ENCODE measurements at regions not wholly inside any gene's neighbourhood (a gene's known extent, or its start where the extent isn't known, plus 50 kb on each side); places are given as distances from the start of the nearest gene placed in this dataset.

DNA sequence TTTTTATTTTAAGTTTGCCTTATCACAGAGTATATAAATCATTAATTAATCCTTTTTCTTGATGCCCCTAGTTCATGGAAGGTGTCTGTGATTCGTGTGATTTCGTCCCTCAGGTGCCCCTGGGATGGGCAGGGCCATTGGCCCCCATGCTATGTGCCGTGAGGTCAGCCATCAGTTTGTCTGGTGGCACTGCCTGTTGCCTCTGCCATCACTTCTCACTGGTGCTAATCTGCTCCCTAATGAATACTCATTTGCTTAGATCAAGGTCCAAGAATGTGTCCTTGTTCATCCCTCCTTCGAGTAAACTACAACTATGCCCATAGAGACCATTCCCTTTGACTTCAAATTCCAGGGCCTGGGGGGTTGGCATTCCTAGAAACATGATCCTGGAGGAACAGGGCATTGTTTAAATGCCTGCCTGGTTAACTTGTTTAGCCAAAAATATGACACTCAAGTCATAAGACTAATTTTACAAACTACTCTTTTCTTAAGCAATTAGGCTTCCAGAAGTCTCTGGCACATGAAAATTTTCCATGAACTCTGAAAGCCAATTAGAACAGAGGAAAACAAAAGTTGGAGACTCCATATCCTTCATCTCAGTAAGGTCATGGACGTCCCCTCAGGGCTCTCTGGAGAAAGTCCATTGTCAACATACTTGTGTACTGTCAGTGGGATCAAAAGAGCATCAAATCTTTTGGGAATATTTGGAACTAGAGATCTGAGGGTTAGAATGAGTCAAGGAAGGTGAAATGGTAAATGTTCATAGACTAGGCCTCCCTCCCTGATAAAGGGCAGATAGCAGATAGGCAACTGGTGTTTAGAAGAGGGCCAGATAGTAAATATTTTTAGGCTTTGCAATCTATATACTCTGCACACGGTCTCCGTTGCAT, 90.9 kb upstream of the PLXNC1 start:
- Histone ChIP-seq H3K27ac (ENCODE audit: low read length) (no peak overlapping the region), H3K27me3 (replicated peaks in 1 of 2; ENCODE audit: control insufficient read depth in 2 of 2, extremely low read depth in 1 of 2, insufficient read depth in 2 of 2, low read length in 1 of 2) (no peaks in the 10 kb centered on the region), H3K4me3 (ENCODE audit: control insufficient read depth in 1 of 2, extremely low read depth in 1 of 2, low read length in 1 of 2) (no peak overlapping the region), H3K36me3 (ENCODE audit: control insufficient read depth in 2 of 2, extremely low read depth in 1 of 2, insufficient read depth in 1 of 2, low read length in 1 of 2) (no peaks in the 10 kb centered on the region), H3K9me3 (no peaks in the 10 kb centered on the region), H3K4me1 (ENCODE audit: control insufficient read depth in 1 of 2, extremely low read depth in 1 of 2, insufficient read depth in 2 of 2, low read length in 2 of 2) (no peaks in the 10 kb centered on the region)
- Mint-ChIP-seq H3K27me3 (peaks cover 0 to 3% of the 10 kb centered on the region in 2 donors), H3K4me3 (no peak overlapping the region), H3K27ac (no peak overlapping the region), H3K36me3 (no peaks in the 10 kb centered on the region), H3K9me3 (peaks cover 0 to 8% (median 0%) of the 10 kb centered on the region in 3 donors), H3K4me1 (no peaks in the 10 kb centered on the region)
- POLR2A ChIA-PET = interaction anchor here (0.6 kb wide), 2 partner anchors 165 to 381 kb away, joined by 3 to 4 read pairs; partner anchors contain the start of gene CRADD (in 1 of the 2)
- 56% methylated on average over 3 of the region's 7 CpGs for WGBS (ENCODE audit: insufficient coverage)
- CTCF ChIA-PET = no interaction called here
- no peak for ATAC-seq (replicated peaks in 1 of 4)
- no peak for DNase-seq

- WGBS (ENCODE audit: insufficient coverage) = 100% methylated on average over 2 of the region's 5 CpGs
- H3K27ac ChIP-seq (ENCODE audit: low read length) = no peak overlapping the region
- POLR2A ChIA-PET = no interaction called here
- Mint-ChIP-seq H3K9me3 (no peaks in the 10 kb centered on the region), H3K4me3 (no peak overlapping the region), H3K4me1 (no peaks in the 10 kb centered on the region), H3K27ac (no peak overlapping the region), H3K27me3 (peaks cover 0 to 3% of the 10 kb centered on the region in 2 donors), H3K36me3 (no peaks in the 10 kb centered on the region)
- no peaks in the 10 kb centered on the region for H3K9me3 ChIP-seq
- DNase-seq (no peak), ATAC-seq (replicated peaks in 1 of 4) (no peak)
- no peaks in the 10 kb centered on the region for H3K4me1 ChIP-seq (ENCODE audit: control insufficient read depth in 1 of 2, extremely low read depth in 1 of 2, insufficient read depth in 2 of 2, low read length in 2 of 2)
- H3K36me3 ChIP-seq (ENCODE audit: control insufficient read depth in 2 of 2, extremely low read depth in 1 of 2, insufficient read depth in 1 of 2, low read length in 1 of 2) = no peaks in the 10 kb centered on the region
- no peak overlapping the region for H3K4me3 ChIP-seq (ENCODE audit: control insufficient read depth in 1 of 2, extremely low read depth in 1 of 2, low read length in 1 of 2)
- CTCF ChIA-PET = interaction anchor here in 1 of 2 donors (0.6 kb wide), 1 partner anchor 357 kb away, joined by 3 read pairs; no protein-coding TSS in a partner anchor
- peaks cover 0 to 2% of the 10 kb centered on the region in 2 experiments for H3K27me3 ChIP-seq (replicated peaks in 1 of 2; ENCODE audit: control insufficient read depth in 2 of 2, extremely low read depth in 1 of 2, insufficient read depth in 2 of 2, low read length in 1 of 2)
Measured at GRCh38 chr12:94059394-94060368, 88.7 kb upstream of the PLXNC1 start.

DNA sequence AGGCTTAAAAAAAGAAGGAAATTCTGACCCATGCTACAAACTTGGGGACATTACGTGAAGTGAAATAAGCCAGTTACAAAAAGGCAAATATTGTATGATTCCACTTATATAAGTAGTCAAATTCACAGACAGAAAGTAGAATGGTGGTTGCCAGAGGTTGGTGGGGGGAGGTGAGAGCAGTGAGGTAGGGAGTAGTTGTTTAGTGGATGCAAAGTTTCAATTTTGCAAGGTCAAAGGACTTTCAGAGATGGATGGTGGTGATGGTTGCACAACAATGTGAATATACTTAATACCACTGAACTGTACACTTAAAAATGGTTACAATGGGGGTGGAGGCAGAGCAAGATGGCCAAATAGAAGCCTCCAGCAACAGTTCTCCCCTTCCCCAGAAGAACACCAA, 86.2 kb upstream of the PLXNC1 start:
- Histone ChIP-seq H3K27ac (ENCODE audit: low read length) (no peak overlapping the region), H3K36me3 (ENCODE audit: control insufficient read depth in 2 of 2, extremely low read depth in 1 of 2, insufficient read depth in 1 of 2, low read length in 1 of 2) (no peaks in the 10 kb centered on the region), H3K4me1 (ENCODE audit: control insufficient read depth in 1 of 2, extremely low read depth in 1 of 2, insufficient read depth in 2 of 2, low read length in 2 of 2) (no peaks in the 10 kb centered on the region), H3K9me3 (no peaks in the 10 kb centered on the region), H3K4me3 (ENCODE audit: control insufficient read depth in 1 of 2, extremely low read depth in 1 of 2, low read length in 1 of 2) (no peak overlapping the region), H3K27me3 (replicated peaks in 1 of 2; ENCODE audit: control insufficient read depth in 2 of 2, extremely low read depth in 1 of 2, insufficient read depth in 2 of 2, low read length in 1 of 2) (peaks cover 0 to 2% of the 10 kb centered on the region in 2 experiments)
- no peak for DNase-seq
- Mint-ChIP-seq H3K4me3 (no peak overlapping the region), H3K27me3 (peaks cover 0 to 4% of the 10 kb centered on the region in 2 donors), H3K27ac (no peak overlapping the region), H3K9me3 (no peaks in the 10 kb centered on the region), H3K36me3 (no peaks in the 10 kb centered on the region), H3K4me1 (no peaks in the 10 kb centered on the region)
- POLR2A ChIA-PET = no interaction called here
- ATAC-seq (replicated peaks in 1 of 4) = no peak
- CTCF ChIA-PET = interaction anchor here in 1 of 2 donors (0.5 kb wide), 1 partner anchor 128 kb away, joined by 4 read pairs; no protein-coding TSS in a partner anchor
- no CpG with 5 or more reads among the region's 1 CpG for WGBS (ENCODE audit: insufficient coverage)

DNA sequence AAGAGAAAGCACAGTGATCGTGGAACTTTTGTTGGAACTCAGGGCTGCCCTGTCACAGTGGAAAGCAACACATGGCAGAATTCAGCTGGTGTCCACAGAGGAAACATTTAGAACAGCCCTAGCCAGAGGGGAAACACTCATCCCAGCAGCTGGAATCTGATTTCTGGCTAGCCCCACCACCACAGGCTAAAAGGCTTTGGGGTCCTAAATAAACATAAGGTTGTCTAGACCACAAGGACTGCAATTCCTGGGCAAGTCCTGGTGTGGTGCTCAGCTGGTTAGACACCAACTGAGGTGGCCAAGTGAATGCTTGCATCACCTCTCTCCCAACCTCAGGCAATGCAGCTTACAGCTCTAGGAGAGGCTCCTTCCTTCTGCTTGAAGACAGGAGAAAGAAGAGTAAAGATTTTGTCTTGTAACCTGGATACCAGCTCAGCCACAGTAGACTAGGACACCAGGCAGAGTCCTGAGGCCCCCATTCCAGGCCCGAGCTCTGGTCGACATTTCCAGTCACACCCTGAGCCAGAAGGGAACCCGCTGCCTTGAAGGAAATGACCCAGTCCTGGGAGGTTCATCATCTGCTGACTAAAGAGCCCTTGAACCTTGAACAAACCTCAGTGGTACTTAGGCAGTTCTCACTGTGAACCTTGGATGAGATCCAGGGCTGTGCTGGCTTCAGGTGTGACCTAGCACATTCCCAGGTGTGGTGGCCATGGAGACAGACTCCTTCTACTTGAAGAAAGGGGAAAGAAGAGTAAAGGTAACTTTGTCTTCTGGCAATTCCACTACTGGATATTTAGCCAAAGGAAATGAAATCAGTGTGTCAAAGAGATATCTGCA, 85.4 kb upstream of the PLXNC1 start:
- H3K27me3 ChIP-seq (replicated peaks in 1 of 2; ENCODE audit: control insufficient read depth in 2 of 2, extremely low read depth in 1 of 2, insufficient read depth in 2 of 2, low read length in 1 of 2) = peaks cover 0 to 2% of the 10 kb centered on the region in 2 experiments
- DNase-seq (no peak), ATAC-seq (replicated peaks in 1 of 4) (no peak)
- no peak overlapping the region for H3K4me3 Mint-ChIP-seq
- no peak overlapping the region for H3K27ac Mint-ChIP-seq
- H3K27ac ChIP-seq (ENCODE audit: low read length) = no peak overlapping the region
- ChIA-PET POLR2A (no interaction called here), CTCF (interaction anchor here in 1 of 2 donors (0.5 kb wide), 1 partner anchor 129 kb away, joined by 4 read pairs; no protein-coding TSS in a partner anchor)
- H3K9me3 ChIP-seq = no peaks in the 10 kb centered on the region
- H3K4me1 Mint-ChIP-seq = no peaks in the 10 kb centered on the region
- WGBS (ENCODE audit: insufficient coverage) = 82% methylated on average over 4 of the region's 4 CpGs
- H3K4me3 ChIP-seq (ENCODE audit: control insufficient read depth in 1 of 2, extremely low read depth in 1 of 2, low read length in 1 of 2) = no peak overlapping the region
- H3K36me3 Mint-ChIP-seq = no peaks in the 10 kb centered on the region
- H3K27me3 Mint-ChIP-seq = peaks cover 0 to 4% of the 10 kb centered on the region in 2 donors
- no peaks in the 10 kb centered on the region for H3K36me3 ChIP-seq (ENCODE audit: control insufficient read depth in 2 of 2, extremely low read depth in 1 of 2, insufficient read depth in 1 of 2, low read length in 1 of 2)
- H3K9me3 Mint-ChIP-seq = no peaks in the 10 kb centered on the region
- H3K4me1 ChIP-seq (ENCODE audit: control insufficient read depth in 1 of 2, extremely low read depth in 1 of 2, insufficient read depth in 2 of 2, low read length in 2 of 2) = no peaks in the 10 kb centered on the region

- DNase-seq = no peak
- Histone ChIP-seq H3K36me3 (ENCODE audit: control insufficient read depth in 2 of 2, extremely low read depth in 1 of 2, insufficient read depth in 1 of 2, low read length in 1 of 2) (no peaks in the 10 kb centered on the region), H3K4me3 (ENCODE audit: control insufficient read depth in 1 of 2, extremely low read depth in 1 of 2, low read length in 1 of 2) (no peak overlapping the region), H3K4me1 (ENCODE audit: control insufficient read depth in 1 of 2, extremely low read depth in 1 of 2, insufficient read depth in 2 of 2, low read length in 2 of 2) (peaks cover 0 to 6% of the 10 kb centered on the region in 2 experiments), H3K27ac (ENCODE audit: low read length) (no peak overlapping the region), H3K27me3 (replicated peaks in 1 of 2; ENCODE audit: control insufficient read depth in 2 of 2, extremely low read depth in 1 of 2, insufficient read depth in 2 of 2, low read length in 1 of 2) (peaks cover 0 to 10% of the 10 kb centered on the region in 2 experiments), H3K9me3 (no peaks in the 10 kb centered on the region)
- Mint-ChIP-seq H3K9me3 (peaks cover 0 to 7% (median 0%) of the 10 kb centered on the region in 3 donors), H3K27ac (no peak overlapping the region), H3K27me3 (no peaks in the 10 kb centered on the region), H3K4me3 (no peak overlapping the region), H3K36me3 (peaks cover 4% of the 10 kb centered on the region), H3K4me1 (peaks cover 11 to 12% (median 12%) of the 10 kb centered on the region in 3 donors)
- POLR2A ChIA-PET = no interaction called here
- CTCF ChIA-PET = no interaction called here
- ATAC-seq (replicated peaks in 1 of 4) = no peak
- 100% methylated on average over 1 of the region's 5 CpGs for WGBS (ENCODE audit: insufficient coverage)
Measured at GRCh38 chr12:94070520-94070919, 77.9 kb upstream of the PLXNC1 start.
